Stimulated activated CD8-positive, alpha-beta memory T cell treated with anti-CD3 and anti-CD28 coated beads, Interleukin-12 subunit alpha, Interleukin-12 subunit beta, amount 100 ng/mL, for 4 hours (primary cell): ENCODE measurements at regions not wholly inside any gene's neighbourhood (a gene's known extent, or its start where the extent isn't known, plus 50 kb on each side); places are given as distances from the start of the nearest gene placed in this dataset.

Experiments
- DNase-seq: peaks from one replicate; pipeline ENCODE4 v3.0.0-alpha.2; 2020; ENCODE audit warnings: low read depth

DNA sequence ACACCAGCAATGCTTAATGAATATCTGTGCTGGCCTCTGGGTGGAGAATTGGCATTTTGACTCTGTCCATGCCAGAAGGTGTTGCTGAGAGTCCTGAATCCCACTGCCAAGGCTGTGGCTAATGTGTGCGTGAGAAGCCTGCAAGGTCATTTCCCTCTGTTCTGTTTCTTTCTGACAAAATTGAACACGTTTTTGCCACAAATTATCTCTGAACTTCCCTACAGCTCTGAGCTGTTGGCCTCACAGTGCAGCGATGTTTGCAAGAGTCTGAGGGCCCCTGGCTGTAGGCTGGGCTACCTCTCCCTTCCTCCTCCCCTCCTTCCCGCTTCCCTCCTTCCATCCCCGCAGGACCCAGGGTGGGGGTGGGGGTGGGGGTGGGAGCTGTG, 154.1 kb upstream of the HS6ST1 start:
- DNase-seq: no peak

DNA sequence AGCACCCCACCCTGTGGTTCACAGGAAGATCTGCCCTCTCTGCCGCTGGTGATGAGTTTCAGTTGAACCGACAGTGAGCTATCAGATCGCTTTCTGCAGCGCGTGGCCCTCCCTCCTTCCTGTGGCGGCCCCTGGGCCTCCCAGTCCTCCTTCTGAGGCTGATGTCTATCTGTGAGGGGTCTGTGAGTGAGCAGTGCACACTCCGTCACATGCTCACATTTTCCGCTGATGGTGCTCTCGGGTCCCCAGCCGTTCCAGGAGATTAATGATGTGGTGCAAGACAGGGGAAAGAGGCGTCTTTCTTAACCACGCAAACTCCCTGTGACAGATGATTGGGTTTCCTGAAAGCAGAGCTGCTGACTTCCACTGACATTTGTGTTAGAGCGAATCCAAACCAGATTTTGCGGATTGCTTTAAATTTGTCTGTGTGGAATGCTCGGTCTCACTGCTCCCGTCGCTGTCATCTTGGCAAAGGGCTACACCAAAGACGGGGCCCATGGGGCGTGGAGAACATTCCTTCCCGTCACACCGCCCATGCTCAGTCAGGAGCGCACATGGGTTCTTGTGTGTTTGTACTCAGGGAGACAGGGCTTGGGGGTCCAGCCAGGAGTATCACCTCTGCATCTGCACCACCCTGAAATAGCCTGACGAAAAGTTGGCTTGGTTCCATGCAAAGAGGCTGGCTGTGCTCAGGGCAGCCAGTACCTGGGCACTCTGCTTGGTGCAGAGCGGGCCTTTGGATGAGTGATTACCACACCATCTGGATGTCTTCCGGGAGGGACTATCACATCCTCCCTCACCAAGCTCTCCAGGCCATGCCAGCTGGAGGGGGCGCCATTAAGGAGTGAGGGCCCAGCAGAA, 154.7 kb upstream of the HS6ST1 start:
- no peak for DNase-seq

DNA sequence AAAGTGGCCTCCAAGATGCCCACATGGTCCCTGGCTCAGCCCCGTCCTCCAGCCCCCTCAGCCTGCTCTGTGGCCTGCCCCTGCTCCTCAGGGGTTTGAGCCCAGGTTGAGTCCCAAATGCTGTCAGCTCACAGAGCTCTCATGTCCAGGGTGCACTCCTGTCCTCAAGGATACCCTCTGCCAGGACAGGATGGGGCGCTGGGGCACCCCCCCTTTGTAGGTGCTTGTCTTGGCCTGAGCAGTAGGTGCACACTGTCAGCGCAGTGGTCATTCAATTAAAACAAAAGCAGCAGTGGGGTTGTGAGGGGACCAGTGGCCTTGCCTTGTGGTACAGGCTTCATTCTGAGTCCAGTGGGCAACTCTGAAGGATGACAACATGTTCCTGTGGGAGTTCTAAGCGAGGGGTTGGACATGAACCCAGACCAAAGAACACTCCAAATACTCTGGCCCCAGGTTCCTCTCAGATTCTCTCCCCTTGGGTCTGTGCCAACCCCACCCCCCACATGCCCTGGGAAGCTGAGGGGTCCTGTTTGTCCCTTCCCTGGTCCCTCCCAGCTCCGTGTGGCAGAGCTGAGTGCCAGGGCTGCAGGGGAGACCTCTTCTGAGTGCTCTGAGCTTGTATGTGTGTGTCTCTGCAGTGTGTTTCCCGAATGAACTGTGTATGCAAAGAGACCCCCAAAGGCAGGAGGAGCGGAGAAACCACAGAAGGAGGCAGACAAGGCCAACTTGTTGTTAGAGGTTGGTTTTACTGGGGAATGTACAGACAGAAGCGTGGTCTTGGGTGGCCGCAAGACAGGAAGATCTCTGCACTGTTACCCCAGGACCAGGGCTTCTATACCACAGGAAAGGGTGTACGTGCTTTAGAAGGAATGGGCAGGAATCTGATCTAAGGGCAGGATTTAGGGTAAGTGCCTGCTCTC, 155.6 kb upstream of the HS6ST1 start:
- no peak for DNase-seq

DNA sequence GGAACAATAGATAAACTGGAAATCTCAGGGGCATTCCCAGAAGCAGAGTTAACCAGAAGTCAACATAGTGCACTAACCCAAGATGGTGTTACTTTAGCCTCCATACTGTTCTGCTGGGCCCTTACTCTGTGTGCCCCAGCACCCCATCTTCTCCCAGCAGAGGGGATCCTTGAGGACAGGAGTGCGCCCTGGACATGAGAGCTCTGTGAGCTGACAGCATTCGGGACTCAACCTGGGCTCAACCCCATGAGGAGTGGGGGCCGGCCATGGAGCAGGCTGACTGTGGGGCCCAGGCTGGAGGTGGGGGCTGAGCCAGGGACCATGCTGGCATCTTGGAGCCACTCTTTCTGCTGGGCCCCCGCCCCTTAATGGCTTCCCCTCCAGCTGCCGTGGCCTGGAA, 156.3 kb upstream of the HS6ST1 start:
- DNase-seq: no peak

DNA sequence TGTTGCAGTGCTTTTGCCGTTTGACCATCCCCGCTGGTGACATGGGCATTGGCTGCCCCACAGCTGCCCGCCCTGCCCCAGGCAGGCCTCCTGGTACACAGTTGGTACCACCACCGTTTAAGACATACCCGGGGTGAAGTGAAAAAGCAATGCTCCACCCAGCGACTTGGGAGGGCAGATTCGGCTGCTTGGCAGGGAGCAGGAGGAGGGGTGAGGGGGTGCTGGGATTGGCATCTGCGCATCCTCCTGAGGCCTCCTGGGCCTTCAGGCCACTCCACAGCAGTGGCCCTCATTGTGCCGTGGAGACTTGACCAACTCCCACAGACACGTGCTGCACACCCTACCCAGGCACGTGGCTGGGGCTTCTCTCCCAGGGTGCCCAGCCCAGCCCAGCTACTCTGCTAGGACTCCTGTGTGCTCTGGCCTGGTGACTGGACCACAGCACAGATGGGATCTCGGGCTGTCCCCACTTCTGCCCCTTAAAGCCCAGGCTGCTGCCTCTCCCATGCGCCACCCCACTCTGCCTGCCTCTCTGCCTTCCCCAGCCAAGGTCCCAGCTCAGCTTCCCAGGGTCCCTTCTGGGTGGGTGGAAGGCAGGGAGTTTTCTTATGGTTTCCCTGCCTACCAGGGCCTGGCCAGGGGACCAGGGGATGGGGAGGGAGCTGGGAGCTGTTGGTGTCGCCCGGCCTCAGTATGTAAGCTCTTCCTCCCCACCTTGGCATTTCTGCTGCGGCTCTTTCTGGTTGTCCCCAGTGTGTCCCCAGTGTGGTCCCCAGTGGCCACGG, 157.0 kb upstream of the HS6ST1 start:
- DNase-seq: no peak

DNA sequence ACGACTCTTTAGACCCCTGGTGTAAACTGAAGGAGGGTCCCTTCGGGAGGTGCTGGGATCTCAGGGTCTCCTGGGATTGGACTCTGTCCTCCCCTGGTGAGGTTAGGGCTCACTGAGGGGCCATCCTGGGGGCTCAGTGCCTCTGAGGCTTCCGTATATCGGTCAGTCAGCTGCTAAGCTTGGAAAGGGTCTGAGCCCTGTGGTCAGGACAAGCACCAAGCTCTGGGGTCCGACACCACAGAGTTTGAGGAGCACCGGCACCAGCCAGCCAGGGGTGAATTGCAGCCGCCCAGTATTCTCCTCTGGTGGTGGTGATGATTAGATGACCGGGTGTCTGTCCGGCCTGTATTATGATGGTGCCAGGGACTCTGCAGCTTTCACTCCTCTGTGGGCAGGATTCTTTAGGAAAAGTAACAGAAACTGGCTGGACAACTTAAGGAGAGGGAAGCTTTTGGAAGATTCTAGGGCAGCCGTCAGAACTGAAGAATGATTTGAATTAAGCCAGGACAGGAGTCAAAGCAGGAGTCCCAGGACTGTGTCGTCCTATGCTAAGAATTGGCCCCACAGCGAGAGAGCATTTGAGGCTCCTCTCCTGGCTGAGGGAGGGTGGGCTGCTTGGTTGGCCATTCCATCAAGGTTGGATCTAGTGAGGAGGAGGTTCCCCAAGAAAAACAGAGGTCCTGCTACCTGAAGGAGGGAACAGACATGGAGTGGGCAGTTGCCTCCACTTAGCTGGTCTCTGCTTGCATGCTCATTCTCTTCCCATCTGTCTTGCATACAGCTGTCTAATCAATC, 158.6 kb upstream of the HS6ST1 start:
- DNase-seq: no peak

DNA sequence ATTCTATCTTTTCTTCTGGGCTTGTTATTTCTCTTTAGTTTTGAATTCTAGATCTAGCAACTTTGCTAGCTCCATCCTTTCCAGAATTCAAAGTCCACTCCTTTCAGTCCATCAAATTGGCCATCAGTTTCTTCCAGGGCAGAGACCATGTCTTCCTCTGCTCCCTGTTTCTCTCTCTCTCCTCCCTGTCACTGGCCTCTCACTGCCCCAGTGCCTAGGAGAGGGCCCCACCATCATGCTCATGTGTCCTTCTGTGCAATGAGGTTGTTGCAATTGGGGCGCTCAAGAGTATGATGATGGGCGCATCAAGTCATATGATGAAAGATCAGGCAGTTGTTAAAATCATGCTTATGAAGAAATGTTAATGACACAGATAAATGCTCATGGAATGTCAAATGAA, 159.2 kb upstream of the HS6ST1 start:
- no peak for DNase-seq

DNA sequence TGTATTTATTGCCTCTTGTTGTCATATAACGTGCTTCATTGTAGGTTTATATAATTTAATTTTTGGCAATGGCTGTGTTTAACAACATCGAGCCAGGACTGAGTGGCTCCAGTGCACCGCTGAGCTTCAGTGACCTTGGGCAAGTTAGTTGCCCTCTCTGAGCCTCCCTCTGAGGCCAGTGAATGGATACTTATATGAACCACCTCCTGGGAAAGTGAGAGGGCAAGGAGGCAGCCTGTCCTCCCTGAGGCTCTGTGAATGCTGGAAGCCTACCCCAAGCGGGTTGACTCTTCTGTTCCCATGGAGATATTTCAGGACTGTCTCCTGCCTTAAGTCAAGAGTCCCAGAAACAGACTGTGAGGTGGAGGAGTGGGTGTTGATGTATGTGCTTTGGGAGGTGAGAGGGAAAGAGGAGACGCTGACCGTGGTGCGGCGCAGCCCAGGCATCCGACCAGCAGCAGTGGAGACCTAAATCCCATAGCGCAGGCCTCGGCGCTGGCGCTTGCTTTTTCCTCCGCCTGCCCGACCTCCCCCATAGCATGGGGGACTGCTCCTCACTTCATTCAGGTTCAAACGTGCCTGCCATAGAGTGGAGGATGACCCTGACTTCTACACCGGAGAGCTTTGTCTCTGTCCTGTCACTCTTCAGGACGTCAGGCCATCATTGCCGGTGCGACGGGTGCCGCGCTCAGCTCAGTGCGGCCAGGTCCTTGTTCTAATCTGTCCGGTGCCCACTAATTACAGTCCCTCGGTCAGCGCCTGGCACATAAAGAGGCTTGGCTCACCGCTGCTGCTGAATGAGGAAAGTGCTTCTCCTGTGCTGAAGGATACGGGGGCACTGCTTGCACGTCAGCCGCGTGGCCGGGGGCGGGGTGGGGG, 167.3 kb upstream of the HS6ST1 start:
- no peak for DNase-seq

DNA sequence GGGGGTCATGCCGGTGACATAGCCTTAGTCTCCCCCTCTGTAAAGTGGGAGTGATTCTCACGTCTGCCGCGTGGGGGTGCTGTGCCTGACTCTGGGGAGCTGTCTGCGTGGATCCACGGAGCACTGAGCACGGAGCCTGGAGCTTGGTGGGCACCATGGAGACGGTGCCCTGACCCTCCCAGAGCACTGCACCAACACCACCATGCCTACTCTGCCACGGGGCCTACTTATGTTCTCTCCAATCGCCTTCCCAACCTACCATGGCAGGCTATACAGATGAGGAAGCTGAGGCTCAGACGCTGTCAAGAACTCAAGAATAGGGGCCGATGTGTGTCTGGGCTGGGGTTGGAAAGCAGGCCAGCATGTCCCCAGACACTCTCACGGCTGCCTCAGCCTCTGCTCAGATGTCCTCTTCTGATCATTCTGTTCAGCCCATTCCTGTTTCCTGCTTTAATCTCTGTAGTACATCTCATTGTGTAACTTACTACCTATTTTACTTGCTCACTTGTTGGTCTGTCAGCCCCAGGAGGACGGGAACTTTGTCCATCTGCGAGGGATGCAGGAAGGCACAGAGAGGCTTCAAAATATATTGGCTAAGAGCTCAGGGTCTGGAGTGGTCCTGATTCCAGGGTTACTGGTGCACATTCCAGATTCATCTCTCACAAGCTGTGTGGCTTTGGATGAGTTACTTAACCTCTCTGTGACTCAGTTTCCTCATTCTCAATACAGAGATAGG, 168.1 kb upstream of the HS6ST1 start:
- DNase-seq: no peak

DNA sequence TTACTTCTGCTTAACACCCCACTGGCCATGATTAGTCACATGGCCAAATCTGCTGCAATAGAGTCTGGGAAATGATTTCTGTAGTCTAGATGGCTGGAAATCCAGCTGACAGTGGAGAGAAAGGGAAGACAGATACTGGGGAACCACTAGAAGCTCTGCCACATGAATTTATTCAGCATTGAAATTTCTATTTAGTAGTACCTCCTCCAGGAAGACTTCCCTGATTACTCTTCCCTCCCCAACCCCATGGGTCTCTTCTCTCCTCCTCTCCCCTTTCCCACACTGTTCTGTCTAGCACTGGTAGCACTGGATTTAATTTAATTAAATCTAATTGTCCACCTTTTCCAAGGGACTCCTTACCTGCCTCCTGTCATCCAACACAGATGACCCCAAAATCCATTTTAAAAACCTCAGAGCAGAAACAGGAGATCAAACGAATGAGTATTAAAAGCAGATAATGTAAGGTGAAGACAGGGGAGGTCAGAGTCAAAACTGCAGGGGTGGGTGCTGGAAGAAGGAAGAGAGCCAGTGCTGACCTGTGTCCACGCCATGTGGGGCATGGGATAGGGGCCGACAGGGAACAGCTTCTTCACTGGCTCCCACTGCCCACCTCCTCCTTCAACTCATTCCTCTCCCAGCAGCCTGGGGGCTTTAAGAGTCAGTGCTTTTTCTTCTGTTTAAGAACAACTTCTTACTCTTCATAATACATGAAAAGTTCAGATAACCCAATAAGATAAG, 169.2 kb upstream of the HS6ST1 start:
- DNase-seq: no peak

DNA sequence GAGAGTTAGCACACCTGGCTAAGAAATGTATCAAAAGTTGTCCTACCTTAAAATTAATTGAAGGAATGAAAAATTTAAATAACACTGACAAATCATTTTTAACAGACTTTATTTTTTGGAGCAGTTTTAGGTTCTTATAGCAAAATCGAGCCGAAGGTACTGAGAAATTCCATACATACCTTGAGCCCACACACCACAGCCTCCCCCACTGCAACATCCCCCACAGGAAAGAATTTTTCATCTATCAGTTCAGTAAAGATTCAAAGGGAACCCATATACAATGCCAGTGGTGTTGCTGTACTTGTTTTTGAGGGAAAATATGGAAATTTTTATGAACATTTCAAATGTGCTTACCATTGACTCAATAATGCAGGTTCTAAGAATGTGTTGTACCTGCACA, 169.8 kb upstream of the HS6ST1 start:
- no peak for DNase-seq

DNA sequence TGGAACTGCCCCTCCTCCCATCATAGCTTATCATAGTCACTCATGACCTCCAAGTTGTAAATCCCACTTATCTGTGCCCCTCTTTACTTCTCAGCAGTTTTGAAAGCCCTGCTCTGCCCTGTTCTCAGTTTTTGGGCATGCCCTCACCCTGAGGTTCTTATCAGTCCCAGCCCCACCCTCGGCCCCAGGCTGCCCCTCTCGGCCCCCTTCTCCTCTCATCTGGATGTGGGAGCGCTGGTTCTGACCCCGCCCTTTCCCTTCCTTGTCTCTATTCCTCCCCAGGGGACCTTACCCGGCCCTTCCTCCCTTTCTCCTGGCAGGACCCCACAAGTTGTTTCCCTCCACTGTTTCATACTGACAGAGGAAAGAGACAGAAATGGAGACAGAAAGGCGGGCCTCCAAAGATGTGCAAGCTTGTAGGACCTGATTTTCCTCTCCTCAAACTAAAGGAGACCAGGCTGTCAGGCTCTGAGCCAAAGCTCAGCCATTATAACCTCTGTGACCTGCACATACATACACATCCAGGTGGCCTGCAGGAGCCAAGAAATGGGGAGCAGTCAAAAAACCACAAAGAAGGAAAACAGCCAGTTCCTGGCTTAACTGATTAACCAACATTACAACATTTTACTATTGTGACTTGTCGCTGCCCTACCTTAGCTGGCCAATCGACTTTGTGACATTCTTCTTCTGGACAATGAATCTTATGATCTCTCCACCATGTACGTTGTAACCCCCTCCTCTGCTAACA, 171.0 kb upstream of the HS6ST1 start:
- DNase-seq: no peak

DNA sequence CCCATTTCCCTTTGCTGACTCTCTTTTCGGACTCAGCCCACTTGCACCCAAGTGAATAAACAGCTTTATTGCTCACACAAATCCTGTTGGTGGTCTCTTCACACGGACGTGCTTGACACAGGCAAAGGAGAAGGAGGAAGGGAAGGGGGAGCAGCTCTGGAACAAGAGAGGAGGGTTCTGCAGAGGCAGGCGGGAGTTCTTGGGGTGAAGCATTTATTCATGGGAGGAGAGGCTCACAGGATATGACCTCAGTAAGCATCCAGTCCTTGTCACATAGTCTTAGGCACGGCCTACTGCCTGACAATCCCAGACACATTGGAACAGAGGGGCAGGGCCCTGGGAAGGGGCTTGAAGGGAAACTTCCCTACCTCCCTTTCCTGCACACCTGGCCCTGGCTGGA, 171.7 kb upstream of the HS6ST1 start:
- no peak for DNase-seq

DNA sequence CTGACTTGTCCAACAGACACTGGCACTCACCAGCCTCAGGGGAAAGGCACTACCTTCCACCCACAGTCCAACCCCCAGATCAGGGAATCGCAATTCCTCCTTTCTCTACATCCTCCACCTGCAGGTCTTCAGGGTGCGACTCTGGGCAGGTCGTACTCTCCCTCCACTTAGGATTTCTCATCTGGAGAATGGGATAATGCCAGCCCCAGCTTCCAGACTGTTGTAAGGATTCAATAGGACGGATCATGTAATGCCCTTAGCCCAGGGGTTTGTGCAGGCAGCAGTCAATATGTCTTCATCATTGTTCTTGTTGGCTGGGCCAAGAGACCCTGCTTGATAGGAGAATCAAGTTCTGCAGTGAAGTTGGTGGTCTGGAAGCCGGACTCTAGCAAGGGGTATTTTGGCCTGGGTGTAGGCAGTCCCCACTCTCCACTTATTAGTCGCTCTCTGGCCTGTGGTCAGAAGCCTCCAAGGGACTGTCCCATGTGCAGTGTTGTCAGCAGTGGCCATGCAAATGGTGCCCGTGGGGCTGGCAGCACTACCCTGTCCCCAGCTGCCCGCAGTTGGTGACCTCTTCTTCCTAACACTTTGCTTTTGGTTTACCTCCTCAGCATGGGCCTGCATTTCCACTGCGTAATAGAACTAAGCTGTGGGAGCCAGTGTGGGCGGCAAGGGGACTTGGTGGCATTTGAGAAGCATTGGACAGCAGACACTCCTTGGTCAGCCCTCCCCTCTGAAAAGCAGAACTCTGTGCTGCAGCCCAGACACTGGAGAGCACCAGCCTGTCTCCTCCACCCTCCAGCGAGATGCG, 172.4 kb upstream of the HS6ST1 start:
- no peak for DNase-seq

DNA sequence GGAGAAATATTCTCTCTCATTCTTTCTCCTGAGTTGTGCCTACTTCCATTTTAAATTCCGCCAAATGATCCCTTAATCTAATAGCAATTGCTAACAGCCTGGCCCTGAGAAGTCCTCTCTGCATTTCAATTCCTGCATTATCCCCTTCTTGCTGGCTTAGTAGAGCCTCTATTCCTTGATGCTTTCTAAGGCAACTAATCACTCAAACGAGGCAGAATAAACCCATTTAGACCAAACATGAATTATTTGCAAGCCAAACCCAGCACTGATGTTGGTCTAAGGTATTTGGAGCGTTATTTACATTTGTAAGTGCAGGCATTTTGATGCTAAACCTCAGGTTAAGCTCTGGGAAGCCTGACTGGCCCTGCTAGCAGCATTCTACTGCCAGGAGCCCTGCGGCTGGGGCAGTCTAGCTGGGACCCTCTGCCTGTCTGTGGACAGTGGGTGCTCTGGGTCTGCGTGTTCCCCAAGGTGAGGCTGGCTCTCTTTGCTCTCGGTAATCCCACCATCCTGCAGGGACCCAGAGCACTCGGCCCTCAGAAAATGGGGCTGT, 173.1 kb upstream of the HS6ST1 start:
- DNase-seq: no peak

DNA sequence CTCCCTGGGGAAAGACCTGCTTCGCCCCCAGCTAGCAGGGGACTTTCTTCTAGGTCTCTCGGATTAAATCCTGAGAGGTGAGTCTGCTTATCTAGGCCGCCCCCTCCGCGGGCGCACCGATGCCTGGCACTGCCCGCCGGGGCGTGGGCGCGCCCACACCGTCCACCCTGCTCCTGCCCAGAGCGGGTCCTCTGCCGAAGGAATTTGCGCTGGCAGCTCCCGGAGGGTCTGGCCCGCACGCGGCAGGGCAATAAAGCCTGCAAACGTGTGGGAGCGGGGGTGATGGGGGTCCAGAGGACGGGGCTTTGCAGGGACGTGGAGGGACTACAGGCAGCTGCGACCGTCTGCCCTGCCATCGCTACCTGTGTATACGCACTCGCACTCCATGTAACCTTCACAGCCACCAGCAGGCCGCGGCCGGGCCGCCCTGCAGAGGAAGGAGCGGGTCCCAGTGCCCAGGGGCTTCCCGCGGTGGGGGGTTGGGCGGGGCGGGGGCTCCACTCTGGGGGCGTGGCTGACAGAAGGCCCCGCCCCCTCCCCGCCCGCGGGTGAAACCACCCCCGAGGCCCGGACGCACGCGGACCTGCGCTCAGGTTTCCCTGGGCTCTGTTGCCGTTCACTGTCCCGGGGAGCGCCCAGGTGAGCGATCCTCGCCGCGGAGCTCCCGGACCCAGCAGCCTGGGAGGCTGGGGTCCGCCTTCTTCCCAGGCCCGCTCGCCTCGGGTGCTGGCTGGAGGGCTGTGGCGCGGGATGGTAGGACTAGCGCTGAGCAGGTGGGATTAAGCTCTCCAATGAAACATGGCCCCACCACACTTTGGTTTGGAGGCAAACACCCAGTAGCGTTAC, 174.5 kb upstream of the HS6ST1 start:
- no peak for DNase-seq
